Progenitor cell of endocrine pancreas (in vitro differentiated cells): ENCODE measurements at regions not wholly inside any gene's neighbourhood (a gene's known extent, or its start where the extent isn't known, plus 50 kb on each side); places are given as distances from the start of the nearest gene placed in this dataset.

Experiments
- DNase-seq: peaks from one replicate; pipeline ENCODE4 v3.0.0; 2021; ENCODE audit warnings: low spot score; ENCODE audit not compliant: unreplicated experiment
- H3K27ac Mint-ChIP-seq: 2 replicates; pipeline ENCODE4 v1.8.0; 2021; ENCODE audit warnings: mild to moderate bottlenecking, moderate library complexity, mixed read lengths
- H3K27me3 Mint-ChIP-seq: 2 replicates; pipeline ENCODE4 v1.8.0; 2021; ENCODE audit warnings: mixed read lengths
- H3K36me3 Mint-ChIP-seq: 2 replicates; pipeline ENCODE4 v1.8.0; 2022; ENCODE audit warnings: mixed read lengths; ENCODE audit not compliant: insufficient read depth
- H3K4me1 Mint-ChIP-seq: 2 replicates; pipeline ENCODE4 v1.8.0; 2021; ENCODE audit warnings: low read depth, mixed read lengths
- H3K4me3 Mint-ChIP-seq: 2 replicates; pipeline ENCODE4 v1.8.0; 2021; ENCODE audit warnings: low read depth, mild to moderate bottlenecking, moderate library complexity, mixed read lengths
- H3K9me3 Mint-ChIP-seq: 2 replicates; pipeline ENCODE4 v1.8.0; 2021; ENCODE audit warnings: low read depth, mixed read lengths
- CTCF ChIP-seq: fragments of 200-600 bp; sonication (generic); IDR thresholded peaks from one replicate; pipeline ENCODE4 v1.5.0; 2021; ENCODE audit warnings: antibody characterized with exemption, mild to moderate bottlenecking; ENCODE audit not compliant: unreplicated experiment

DNA sequence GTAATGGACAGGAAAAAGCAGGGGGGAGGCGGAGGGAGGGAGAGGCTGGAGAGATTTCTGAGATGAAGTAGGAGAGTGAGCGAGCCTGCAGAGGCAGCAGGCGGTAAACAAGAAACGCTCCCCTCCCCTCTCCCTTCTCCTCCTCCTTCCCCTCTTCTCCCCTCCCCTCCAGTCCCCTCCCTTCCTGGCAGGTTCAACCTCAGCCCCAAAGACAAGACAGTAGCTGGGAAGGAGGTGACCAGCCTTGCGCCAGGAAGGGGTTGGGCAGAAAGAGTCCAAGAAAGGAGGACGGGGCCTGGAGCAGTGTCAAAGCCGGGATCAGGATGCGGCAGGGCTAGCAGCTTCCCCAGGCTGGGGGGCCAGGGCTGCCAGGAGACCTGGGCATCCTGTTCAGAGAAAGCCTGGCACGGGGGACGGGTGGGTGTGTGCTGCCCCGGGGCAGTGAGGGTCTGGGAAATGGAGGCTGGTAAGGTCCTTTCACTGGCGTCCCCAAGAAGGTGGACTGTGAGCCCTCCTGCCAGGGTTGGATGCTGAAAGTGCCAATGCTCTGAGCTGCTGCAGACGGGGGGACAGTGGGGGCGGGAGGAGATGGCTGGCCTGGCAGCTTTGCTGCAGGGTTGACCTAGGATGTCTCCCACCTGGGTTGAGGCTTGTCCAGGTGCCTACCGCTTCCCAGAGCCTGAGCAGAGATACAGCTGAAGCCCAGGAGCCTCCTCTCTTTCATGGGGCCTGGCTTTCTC, 261.6 kb upstream of the TNRC6C start:
- Mint-ChIP-seq H3K36me3 (no peaks in the 10 kb centered on the region), H3K27ac (no peak overlapping the region), H3K9me3 (no peaks in the 10 kb centered on the region), H3K27me3 (peaks cover 77% of the 10 kb centered on the region), H3K4me1 (peaks cover 4% of the 10 kb centered on the region), H3K4me3 (no peak overlapping the region)
- TF ChIP-seq CTCF: no peak
- no peak for DNase-seq

DNA sequence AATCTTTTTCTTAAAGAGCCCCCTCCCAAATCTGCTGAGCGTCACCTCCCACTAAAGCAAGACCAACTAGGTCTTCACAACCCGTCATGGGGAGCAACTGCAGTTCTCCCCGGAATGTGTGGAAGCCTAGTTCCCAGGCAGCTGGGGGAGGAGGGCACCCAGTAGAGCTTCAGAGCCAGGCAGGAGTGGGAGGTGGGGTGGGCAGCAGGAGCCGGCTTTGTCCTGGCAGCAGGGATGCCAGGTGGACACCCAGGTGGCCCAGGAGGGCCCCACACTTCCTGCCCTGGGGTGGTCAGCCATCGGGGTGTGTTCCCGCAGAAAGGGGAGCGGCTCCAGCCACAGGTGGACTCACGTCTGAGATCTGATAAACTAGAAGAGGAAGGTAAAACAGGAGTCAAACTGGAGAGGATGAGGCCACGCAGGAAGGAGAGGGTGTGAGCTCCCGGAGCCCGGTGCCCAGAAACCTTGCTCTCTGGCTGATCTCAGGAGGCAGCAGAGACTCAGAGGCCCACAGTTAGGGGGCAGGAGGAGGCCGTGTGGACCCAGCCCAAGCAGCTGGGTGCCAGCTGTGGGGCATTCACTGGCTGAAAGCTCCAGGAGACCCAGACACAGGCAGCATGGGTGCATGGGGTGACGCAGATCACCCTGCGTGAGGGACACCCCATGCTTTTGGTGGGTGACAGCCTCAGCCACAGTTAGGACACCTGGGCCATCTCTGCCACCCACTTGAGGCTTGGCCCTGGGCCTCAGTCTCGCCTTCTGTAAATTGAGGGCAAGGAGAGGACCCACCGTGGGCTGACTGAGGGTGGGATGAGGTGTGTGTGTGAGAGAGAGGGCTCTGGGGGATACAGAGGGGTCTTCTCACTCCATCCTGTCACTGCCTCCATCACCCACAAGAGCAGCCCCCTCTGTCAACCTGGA, 260.8 kb upstream of the TNRC6C start:
- peaks cover 72% of the 10 kb centered on the region for H3K27me3 Mint-ChIP-seq
- no peak for DNase-seq

DNA sequence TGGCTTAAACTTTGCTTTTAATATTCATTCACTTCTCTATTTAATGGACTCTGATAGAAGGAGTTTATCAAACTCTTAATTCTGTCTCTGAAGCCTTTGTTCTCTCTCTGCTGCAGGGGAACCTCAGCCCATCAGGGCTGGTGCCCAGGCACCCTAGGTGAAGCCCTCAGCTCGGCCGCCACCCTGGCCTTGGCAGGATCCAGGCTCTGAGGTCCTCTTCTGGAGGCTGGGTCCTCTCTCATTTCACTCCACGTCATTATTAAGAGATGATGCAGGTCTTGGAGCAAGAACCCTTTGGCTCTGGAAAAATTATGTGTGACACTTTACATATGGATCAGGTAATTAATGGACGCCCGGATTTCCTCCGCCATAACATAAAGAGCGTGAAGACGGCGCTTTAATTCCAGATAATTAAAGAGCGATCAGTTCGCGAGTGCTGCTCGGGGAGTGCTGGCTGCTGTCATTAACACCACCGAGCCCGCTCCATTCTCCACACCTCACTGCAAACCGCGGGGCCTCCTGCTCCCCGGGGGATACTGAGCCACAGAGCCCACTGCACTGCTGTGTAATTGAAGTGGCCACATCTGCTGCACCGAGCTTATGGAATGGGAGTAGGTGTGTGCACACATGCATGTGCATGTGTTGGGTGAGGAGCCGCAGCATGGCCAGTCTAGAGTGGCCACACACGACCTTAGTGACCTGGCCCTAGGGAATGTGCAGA, 259.4 kb upstream of the TNRC6C start:
- H3K4me1 Mint-ChIP-seq: peaks cover 4% of the 10 kb centered on the region
- H3K9me3 Mint-ChIP-seq: peaks cover 10% of the 10 kb centered on the region
- no peak for TF ChIP-seq CTCF
- DNase-seq: no peak
- no peak overlapping the region for H3K4me3 Mint-ChIP-seq
- H3K27me3 Mint-ChIP-seq: peaks cover 59% of the 10 kb centered on the region
- no peak overlapping the region for H3K27ac Mint-ChIP-seq
- no peaks in the 10 kb centered on the region for H3K36me3 Mint-ChIP-seq

More for the DNA sequence above, 260.8 kb upstream of the TNRC6C start:
- H3K4me1 Mint-ChIP-seq: peaks cover 4% of the 10 kb centered on the region
- H3K27ac Mint-ChIP-seq: no peak overlapping the region
- H3K4me3 Mint-ChIP-seq: no peak overlapping the region
- H3K9me3 Mint-ChIP-seq: no peaks in the 10 kb centered on the region
- no peaks in the 10 kb centered on the region for H3K36me3 Mint-ChIP-seq
- TF ChIP-seq CTCF: no peak

- Mint-ChIP-seq H3K4me1 (peaks cover 4% of the 10 kb centered on the region), H3K4me3 (no peak overlapping the region), H3K27me3 (peaks cover 46% of the 10 kb centered on the region), H3K27ac (peak overlapping the region; percentile 21), H3K36me3 (no peaks in the 10 kb centered on the region), H3K9me3 (peaks cover 16% of the 10 kb centered on the region)
- no peak for TF ChIP-seq CTCF
- no peak for DNase-seq
These were observed 258.2 kb upstream of the TNRC6C start for GRCh38 chr17:77700165-77700881.
